Panc1 (cell line): ENCODE measurements at regions not wholly inside any gene's neighbourhood (a gene's known extent, or its start where the extent isn't known, plus 50 kb on each side); places are given as distances from the start of the nearest gene placed in this dataset.

Experiments used
- CTCF ChIP-seq: fragments of 450-650 bp; IDR thresholded peaks from 2 replicates; pipeline ENCODE4 v1.5.1; 2017; ENCODE audit warnings: mild to moderate bottlenecking
- TCF7L2 ChIP-seq: IDR thresholded peaks from 2 replicates; pipeline ENCODE4 v1.6.1; 2011; ENCODE audit warnings: mild to moderate bottlenecking, low read depth, low read length, inconsistent platforms

GRCh38 chr5:1933364-1934055 is 50.8 kb upstream of the IRX4 start:
- TF ChIP-seq TCF7L2 = no peak
- no peak for TF ChIP-seq CTCF
